K562 (cell line): ENCODE measurements at regions not wholly inside any gene's neighbourhood (a gene's known extent, or its start where the extent isn't known, plus 50 kb on each side); places are given as distances from the start of the nearest gene placed in this dataset.

Source experiments
- CREM ChIP-seq: IDR thresholded peaks from 2 replicates; pipeline ENCODE4 v1.6.1; 2014; ENCODE audit warnings: antibody characterized with exemption, low read depth
- ETV1 ChIP-seq: fragments of 450-650 bp; conservative IDR thresholded peaks from 2 replicates; pipeline ENCODE4 v1.6.1; 2016; ENCODE audit warnings: missing genetic modification characterization, control low read depth, low read depth, missing compliant biosample characterization
- HOXB6 ChIP-seq: fragments of 250-450 bp; sonication (Bioruptor Pico); IDR thresholded peaks from 2 replicates; pipeline ENCODE4 v1.5.1; 2022; ENCODE audit warnings: mild to moderate bottlenecking, borderline replicate concordance
- MEF2D ChIP-seq: conservative IDR thresholded peaks from 2 replicates; pipeline ENCODE4 v1.6.1; 2016; ENCODE audit warnings: low read depth, missing genetic modification characterization, missing compliant biosample characterization
- MYNN ChIP-seq, 2 experiments: sonication (generic); formaldehyde crosslinking in 1 of 2; IDR thresholded peaks; 2 replicates each; pipeline versions ENCODE4 v1.5.0 to v1.6.1; 2016 to 2020; ENCODE audit warnings: antibody characterized with exemption in 1 of 2, missing genetic modification reagents in 1 of 2
- SMAD4 ChIP-seq: fragments of 250-450 bp; sonication (Bioruptor Pico); conservative IDR thresholded peaks from 2 replicates; pipeline ENCODE4 v1.8.0; 2021; ENCODE audit warnings: inconsistent platforms, mild to moderate bottlenecking, moderate library complexity
- TEAD4 ChIP-seq, 2 experiments: sonication (generic) in 1 of 2; formaldehyde crosslinking in 1 of 2; IDR thresholded peaks; 2 replicates each; pipeline versions ENCODE4 v1.6.1 to v1.8.0; 2012 to 2022; ENCODE audit warnings: borderline replicate concordance in 1 of 2, inconsistent platforms in 1 of 2, low read length in 1 of 2, mild to moderate bottlenecking in 1 of 2, missing genetic modification reagents in 1 of 2
- ZNF3 ChIP-seq: fragments of 250-450 bp; sonication (Bioruptor Pico); IDR thresholded peaks from 2 replicates; pipeline ENCODE4 v1.5.0; 2021; ENCODE audit warnings: mild to moderate bottlenecking, moderate library complexity
- TF ChIP-seq, protein P1 (sequence below), 3 experiments: IDR thresholded peaks in 2 of 3; conservative IDR thresholded peaks in 1 of 3; 2 replicates each; pipeline ENCODE4 v1.5.1; 2011 to 2012; ENCODE audit warnings: low read length in 3 of 3, mild to moderate bottlenecking in 3 of 3, control low read depth in 2 of 3, improper control_type of control experiment in 1 of 3, inconsistent platforms in 1 of 3, low read depth in 1 of 3, mixed read lengths in 1 of 3, moderate library complexity in 1 of 3; ENCODE audit not compliant: insufficient read depth in 2 of 3
- TF ChIP-seq, protein P2 (sequence below): fragments of 250-450 bp; sonication (Bioruptor Pico); IDR thresholded peaks from 2 replicates; pipeline ENCODE4 v1.8.0; 2021; ENCODE audit warnings: mild to moderate bottlenecking, moderate library complexity
- TF ChIP-seq, protein P3 (sequence below): sonication (generic); formaldehyde crosslinking; IDR thresholded peaks from 2 replicates; pipeline ENCODE4 v1.8.0; 2022; ENCODE audit warnings: mild to moderate bottlenecking, missing genetic modification reagents

DNA sequence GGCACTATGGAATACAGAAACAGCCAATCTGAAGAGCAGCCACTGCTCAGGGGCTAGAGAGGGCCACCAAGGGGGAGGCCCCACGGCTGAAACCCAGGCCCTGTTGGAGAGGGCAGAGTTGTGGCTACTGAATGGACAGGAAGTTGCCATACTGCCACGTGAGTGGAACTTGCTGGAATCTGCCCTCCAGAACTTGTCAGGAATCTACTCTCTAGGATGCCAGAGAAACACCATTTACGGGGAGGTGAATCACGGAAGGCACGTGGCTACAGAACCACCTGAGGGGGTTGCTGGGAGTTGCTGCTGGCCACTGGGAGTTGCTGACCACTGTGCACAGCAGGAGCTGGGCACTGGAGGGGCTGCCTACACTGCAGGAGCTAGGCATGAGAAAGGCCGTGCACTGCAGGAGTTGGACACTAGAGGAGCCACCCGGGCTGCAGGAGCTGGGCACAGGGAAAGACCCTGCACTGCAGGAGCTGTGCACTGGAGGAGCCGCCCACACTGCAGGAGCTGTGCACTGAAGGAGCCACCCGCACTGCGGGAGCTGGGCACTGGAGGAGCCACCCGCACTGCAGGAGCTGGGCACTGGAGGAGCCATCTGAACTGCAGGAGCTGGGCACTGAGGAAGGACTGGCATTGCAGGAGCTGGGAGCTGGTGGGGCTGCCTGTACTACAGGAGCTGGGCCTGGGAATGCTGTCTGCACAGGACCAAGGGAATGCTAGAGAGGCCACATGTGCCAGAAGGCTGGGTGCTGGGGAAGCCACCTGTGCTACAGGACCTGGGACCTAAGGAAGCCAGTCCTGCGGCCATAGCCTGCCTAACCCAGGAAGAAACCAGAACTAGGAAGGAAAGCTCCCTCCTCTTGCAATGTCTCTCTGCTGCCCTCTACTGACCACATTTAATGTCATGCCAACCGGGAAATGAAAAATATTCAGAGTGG, 343.4 kb downstream of the MATN1 start (continued):
- TF ChIP-seq, protein P1, sequence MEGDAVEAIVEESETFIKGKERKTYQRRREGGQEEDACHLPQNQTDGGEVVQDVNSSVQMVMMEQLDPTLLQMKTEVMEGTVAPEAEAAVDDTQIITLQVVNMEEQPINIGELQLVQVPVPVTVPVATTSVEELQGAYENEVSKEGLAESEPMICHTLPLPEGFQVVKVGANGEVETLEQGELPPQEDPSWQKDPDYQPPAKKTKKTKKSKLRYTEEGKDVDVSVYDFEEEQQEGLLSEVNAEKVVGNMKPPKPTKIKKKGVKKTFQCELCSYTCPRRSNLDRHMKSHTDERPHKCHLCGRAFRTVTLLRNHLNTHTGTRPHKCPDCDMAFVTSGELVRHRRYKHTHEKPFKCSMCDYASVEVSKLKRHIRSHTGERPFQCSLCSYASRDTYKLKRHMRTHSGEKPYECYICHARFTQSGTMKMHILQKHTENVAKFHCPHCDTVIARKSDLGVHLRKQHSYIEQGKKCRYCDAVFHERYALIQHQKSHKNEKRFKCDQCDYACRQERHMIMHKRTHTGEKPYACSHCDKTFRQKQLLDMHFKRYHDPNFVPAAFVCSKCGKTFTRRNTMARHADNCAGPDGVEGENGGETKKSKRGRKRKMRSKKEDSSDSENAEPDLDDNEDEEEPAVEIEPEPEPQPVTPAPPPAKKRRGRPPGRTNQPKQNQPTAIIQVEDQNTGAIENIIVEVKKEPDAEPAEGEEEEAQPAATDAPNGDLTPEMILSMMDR (IDR thresholded peaks at IDR 0.05 in 2 of 3, conservative IDR thresholded peaks at IDR 0.05 in 1 of 3; ENCODE audit: insufficient read depth in 2 of 3, low read depth in 1 of 3, low read length in 3 of 3) = peak; percentile 81 to 97 (median 92)
- TF ChIP-seq MYNN (IDR thresholded peaks at IDR 0.05) = no peak
- TF ChIP-seq MYNN (CRISPR knock-in tag; IDR thresholded peaks at IDR 0.05) = no peak
- TF ChIP-seq MEF2D (tag) = no peak
- no peak for TF ChIP-seq SMAD4 (CRISPR knock-in tag)
- TF ChIP-seq, protein P2, sequence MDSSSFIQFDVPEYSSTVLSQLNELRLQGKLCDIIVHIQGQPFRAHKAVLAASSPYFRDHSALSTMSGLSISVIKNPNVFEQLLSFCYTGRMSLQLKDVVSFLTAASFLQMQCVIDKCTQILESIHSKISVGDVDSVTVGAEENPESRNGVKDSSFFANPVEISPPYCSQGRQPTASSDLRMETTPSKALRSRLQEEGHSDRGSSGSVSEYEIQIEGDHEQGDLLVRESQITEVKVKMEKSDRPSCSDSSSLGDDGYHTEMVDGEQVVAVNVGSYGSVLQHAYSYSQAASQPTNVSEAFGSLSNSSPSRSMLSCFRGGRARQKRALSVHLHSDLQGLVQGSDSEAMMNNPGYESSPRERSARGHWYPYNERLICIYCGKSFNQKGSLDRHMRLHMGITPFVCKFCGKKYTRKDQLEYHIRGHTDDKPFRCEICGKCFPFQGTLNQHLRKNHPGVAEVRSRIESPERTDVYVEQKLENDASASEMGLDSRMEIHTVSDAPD = no peak
- TF ChIP-seq TEAD4 (IDR thresholded peaks at IDR 0.05; ENCODE audit: low read length) = no peak
- TF ChIP-seq TEAD4 (CRISPR knock-in tag; IDR thresholded peaks at IDR 0.05; ENCODE audit: borderline replicate concordance) = no peak
- TF ChIP-seq HOXB6 (CRISPR knock-in tag) = no peak
- TF ChIP-seq, protein P3, sequence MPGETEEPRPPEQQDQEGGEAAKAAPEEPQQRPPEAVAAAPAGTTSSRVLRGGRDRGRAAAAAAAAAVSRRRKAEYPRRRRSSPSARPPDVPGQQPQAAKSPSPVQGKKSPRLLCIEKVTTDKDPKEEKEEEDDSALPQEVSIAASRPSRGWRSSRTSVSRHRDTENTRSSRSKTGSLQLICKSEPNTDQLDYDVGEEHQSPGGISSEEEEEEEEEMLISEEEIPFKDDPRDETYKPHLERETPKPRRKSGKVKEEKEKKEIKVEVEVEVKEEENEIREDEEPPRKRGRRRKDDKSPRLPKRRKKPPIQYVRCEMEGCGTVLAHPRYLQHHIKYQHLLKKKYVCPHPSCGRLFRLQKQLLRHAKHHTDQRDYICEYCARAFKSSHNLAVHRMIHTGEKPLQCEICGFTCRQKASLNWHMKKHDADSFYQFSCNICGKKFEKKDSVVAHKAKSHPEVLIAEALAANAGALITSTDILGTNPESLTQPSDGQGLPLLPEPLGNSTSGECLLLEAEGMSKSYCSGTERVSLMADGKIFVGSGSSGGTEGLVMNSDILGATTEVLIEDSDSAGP (CRISPR knock-in tag) = no peak
- TF ChIP-seq ETV1 (tag) = no peak
- TF ChIP-seq CREM = no peak
- no peak for TF ChIP-seq ZNF3 (CRISPR knock-in tag)
- TF ChIP-seq, all 486 proteins: peak for 10
